MM.1S (cell line): ENCODE measurements at regions not wholly inside any gene's neighbourhood (a gene's known extent, or its start where the extent isn't known, plus 50 kb on each side); places are given as distances from the start of the nearest gene placed in this dataset.

Experiments
- DNase-seq: peaks from one replicate; pipeline ENCODE4 v3.0.0-alpha.2; 2015
- H2AFZ ChIP-seq: fragments of 300-600 bp; sonication (generic); 2 replicates; pipeline ENCODE4 v1.6.0; 2016; ENCODE audit warnings: antibody characterized with exemption, low read length
- H3F3A ChIP-seq: fragments of 300-600 bp; sonication (generic); 2 replicates; pipeline ENCODE4 v1.6.1; 2016; ENCODE audit warnings: mild to moderate bottlenecking, antibody characterized with exemption, low read length, moderate library complexity, mixed read lengths; ENCODE audit not compliant: insufficient read depth
- H3K27ac ChIP-seq: fragments of 300-600 bp; sonication (generic); 2 replicates; pipeline ENCODE4 v1.5.1; 2016; ENCODE audit warnings: mild to moderate bottlenecking, low read length
- H3K27me3 ChIP-seq: fragments of 300-600 bp; sonication (generic); replicated peaks from 2 replicates; pipeline ENCODE4 v1.6.0; 2016; ENCODE audit warnings: low read length; ENCODE audit not compliant: insufficient read depth
- H3K36me3 ChIP-seq: fragments of 300-600 bp; sonication (generic); replicated peaks from 2 replicates; pipeline ENCODE4 v1.6.1; 2016; ENCODE audit warnings: mild to moderate bottlenecking, low read length, mixed read lengths; ENCODE audit not compliant: insufficient read depth
- H3K4me1 ChIP-seq: fragments of 300-600 bp; sonication (generic); 2 replicates; pipeline ENCODE4 v1.6.1; 2016; ENCODE audit warnings: low read length, mixed read lengths
- H3K4me2 ChIP-seq: fragments of 300-600 bp; sonication (generic); 2 replicates; pipeline ENCODE4 v1.6.0; 2016; ENCODE audit warnings: low read depth, low read length
- H3K4me3 ChIP-seq: fragments of 300-600 bp; sonication (generic); 2 replicates; pipeline ENCODE4 v1.5.1; 2016; ENCODE audit warnings: low read length, mixed read lengths
- H3K79me2 ChIP-seq: fragments of 300-600 bp; sonication (generic); 2 replicates; pipeline ENCODE4 v1.6.1; 2016; ENCODE audit warnings: mixed run types, low read length, mixed read lengths
- H3K9ac ChIP-seq: fragments of 300-600 bp; sonication (generic); 2 replicates; pipeline ENCODE4 v1.6.1; 2016; ENCODE audit warnings: low read length, mixed read lengths
- H3K9me2 ChIP-seq: fragments of 300-600 bp; sonication (generic); replicated peaks from 2 replicates; pipeline ENCODE4 v1.6.1; 2016; ENCODE audit warnings: mild to moderate bottlenecking, low read length, mixed read lengths; ENCODE audit not compliant: insufficient read depth
- H3K9me3 ChIP-seq: fragments of 300-600 bp; sonication (generic); replicated peaks from 2 replicates; pipeline ENCODE4 v1.6.1; 2016; ENCODE audit warnings: mild to moderate bottlenecking, low read length, mixed read lengths; ENCODE audit not compliant: insufficient read depth
- H4K20me1 ChIP-seq: fragments of 300-600 bp; sonication (generic); 2 replicates; pipeline ENCODE4 v1.6.1; 2016; ENCODE audit warnings: mild to moderate bottlenecking, low read length, moderate library complexity, mixed read lengths; ENCODE audit not compliant: insufficient read depth
- CTCF ChIP-seq: fragments of 300-600 bp; sonication (generic); IDR thresholded peaks from 2 replicates; pipeline ENCODE4 v1.5.1; 2016; ENCODE audit warnings: antibody characterized with exemption, low read length, mixed read lengths
- EZH2 ChIP-seq: fragments of 300-600 bp; sonication (generic); optimal IDR thresholded peaks from 2 replicates; pipeline ENCODE3; 2017; ENCODE audit warnings: low read depth, mild to moderate bottlenecking, antibody characterized with exemption, low read length, mixed read lengths
- EZH2phosphoT487 ChIP-seq: fragments of 300-600 bp; sonication (generic); IDR thresholded peaks from 2 replicates; pipeline ENCODE4 v1.6.1; 2018; ENCODE audit warnings: antibody characterized with exemption, low read length

DNA sequence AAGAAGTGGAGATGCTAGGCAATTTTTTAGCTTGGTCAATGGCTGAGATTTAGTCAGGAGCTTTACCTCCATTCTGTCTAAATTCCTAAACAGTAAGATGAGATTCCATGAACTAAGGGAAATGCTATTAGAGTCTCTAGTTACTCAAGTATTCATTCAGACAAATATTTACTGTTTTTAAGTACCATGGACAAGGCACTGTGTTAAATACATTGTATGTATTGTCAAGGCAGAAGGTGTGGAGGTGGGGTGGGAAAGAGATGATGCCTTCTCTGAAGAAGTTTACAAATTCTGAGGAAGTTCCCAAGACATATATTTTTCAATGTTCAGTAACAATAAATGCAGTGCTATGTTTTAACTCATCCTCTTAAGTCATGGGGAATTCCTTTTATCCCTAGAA lies 459.9 kb upstream of the NMUR2 start:
- no peak overlapping the region for H2AFZ ChIP-seq
- H4K20me1 ChIP-seq: no peaks in the 10 kb centered on the region
- no peak for TF ChIP-seq EZH2
- TF ChIP-seq EZH2phosphoT487: no peak
- no peak for TF ChIP-seq CTCF
- H3K27me3 ChIP-seq: no peaks in the 10 kb centered on the region
- H3K79me2 ChIP-seq: no peaks in the 10 kb centered on the region
- no peaks in the 10 kb centered on the region for H3K9me3 ChIP-seq
- no peak overlapping the region for H3K4me3 ChIP-seq
- H3K4me2 ChIP-seq: no peak overlapping the region
- H3K9me2 ChIP-seq: no peaks in the 10 kb centered on the region
- no peaks in the 10 kb centered on the region for H3K4me1 ChIP-seq
- no peaks in the 10 kb centered on the region for H3F3A ChIP-seq
- H3K9ac ChIP-seq: no peak overlapping the region
- peak; percentile 12 for DNase-seq
- H3K36me3 ChIP-seq: no peaks in the 10 kb centered on the region
- no peak overlapping the region for H3K27ac ChIP-seq

GRCh38 chr5:152869971-152870370 lies 464.9 kb upstream of the NMUR2 start:
- H3K79me2 ChIP-seq: no peaks in the 10 kb centered on the region
- H3F3A ChIP-seq: no peaks in the 10 kb centered on the region
- H3K9me3 ChIP-seq: no peaks in the 10 kb centered on the region
- H3K4me1 ChIP-seq: no peaks in the 10 kb centered on the region
- no peaks in the 10 kb centered on the region for H3K36me3 ChIP-seq
- H3K4me3 ChIP-seq: no peak overlapping the region
- no peak overlapping the region for H3K27ac ChIP-seq
- TF ChIP-seq CTCF (no peak), EZH2 (no peak), EZH2phosphoT487 (no peak)
- H3K9me2 ChIP-seq: no peaks in the 10 kb centered on the region
- H3K4me2 ChIP-seq: no peak overlapping the region
- no peak for DNase-seq
- H3K9ac ChIP-seq: no peak overlapping the region
- no peaks in the 10 kb centered on the region for H4K20me1 ChIP-seq
- H2AFZ ChIP-seq: no peak overlapping the region
- no peaks in the 10 kb centered on the region for H3K27me3 ChIP-seq

DNA sequence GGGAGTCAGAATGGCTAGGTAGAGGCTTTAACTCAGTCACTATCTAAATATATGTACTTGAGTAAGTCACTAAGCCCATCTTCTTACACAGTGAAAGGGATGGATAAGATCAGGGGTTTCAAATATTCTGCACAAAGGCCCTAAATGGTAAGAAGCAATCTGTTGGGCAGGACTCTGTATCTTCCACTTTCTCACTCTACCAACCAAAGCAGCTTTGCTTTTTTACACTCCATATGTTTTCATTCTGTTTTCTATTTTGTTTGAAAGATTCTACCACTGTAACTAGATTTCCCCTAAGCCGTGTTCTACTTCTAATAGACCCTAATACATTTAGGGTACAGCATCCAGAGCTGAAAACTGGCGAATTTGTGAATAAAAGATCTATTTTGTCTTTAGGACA lies 477.5 kb upstream of the NMUR2 start:
- no peak overlapping the region for H3K4me3 ChIP-seq
- DNase-seq: no peak
- H4K20me1 ChIP-seq: no peaks in the 10 kb centered on the region
- H3K79me2 ChIP-seq: no peaks in the 10 kb centered on the region
- H3F3A ChIP-seq: no peaks in the 10 kb centered on the region
- H3K9ac ChIP-seq: no peak overlapping the region
- TF ChIP-seq CTCF: no peak
- TF ChIP-seq EZH2: no peak
- TF ChIP-seq EZH2phosphoT487: no peak
- H3K27me3 ChIP-seq: no peaks in the 10 kb centered on the region
- no peaks in the 10 kb centered on the region for H3K9me3 ChIP-seq
- H3K36me3 ChIP-seq: no peaks in the 10 kb centered on the region
- no peaks in the 10 kb centered on the region for H3K4me1 ChIP-seq
- no peak overlapping the region for H2AFZ ChIP-seq
- H3K27ac ChIP-seq: no peak overlapping the region
- no peak overlapping the region for H3K4me2 ChIP-seq
- no peaks in the 10 kb centered on the region for H3K9me2 ChIP-seq
